ENCODE measurements at regions not wholly inside any gene's neighbourhood (a gene's known extent, or its start where the extent isn't known, plus 50 kb on each side); places are given as distances from the start of the nearest gene placed in this dataset.

DNA sequence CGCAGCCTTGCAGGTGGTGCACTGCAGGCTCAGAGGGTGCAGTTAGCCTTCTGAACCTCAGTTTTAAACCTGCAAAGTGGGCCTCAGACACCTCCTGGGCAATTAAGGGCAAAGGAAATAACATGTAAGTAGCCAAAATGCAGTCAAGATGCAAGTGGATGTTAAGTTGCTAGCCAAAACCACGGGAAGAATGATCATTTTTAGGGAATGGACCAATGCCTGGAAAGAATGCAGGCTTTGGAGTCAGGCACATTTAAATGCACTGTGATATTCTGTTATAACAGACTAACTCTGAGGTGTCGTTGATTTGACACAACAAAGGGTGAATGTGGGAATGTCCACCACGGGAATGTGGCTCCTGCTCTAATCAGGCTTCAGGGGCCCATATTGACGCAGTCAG, 57.9 kb upstream of the PTGFRN start:
- no peak for DNase-seq

GRCh38 chr1:116852367-116852766, 57.3 kb upstream of the PTGFRN start:
- DNase-seq, result no peak

DNA sequence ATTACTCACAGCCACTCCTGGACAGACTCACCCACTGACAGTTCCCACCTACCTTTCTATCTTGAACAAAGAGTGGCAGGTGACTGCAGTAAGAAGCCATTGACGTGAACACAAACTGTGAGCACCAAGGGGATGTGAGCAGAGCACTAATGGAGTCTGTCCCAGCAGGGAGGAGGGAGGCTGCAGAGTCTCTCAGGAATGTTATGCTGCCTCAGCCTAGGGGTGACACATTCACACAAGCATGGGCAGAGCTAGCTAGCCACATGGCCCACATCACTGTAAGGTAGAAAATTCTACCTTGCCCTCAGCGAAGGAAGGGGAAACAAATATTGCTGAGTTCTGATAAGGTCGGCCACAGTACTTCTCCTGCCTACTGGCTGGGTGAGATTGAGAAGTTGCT, 56.8 kb upstream of the PTGFRN start:
- DNase-seq, result no peak

GRCh38 chr1:116853680-116854402, 55.9 kb upstream of the PTGFRN start:
- DNase-seq, result peak; percentile 85

GRCh38 chr1:116854403-116854690, 55.4 kb upstream of the PTGFRN start:
- no peak for DNase-seq

DNA sequence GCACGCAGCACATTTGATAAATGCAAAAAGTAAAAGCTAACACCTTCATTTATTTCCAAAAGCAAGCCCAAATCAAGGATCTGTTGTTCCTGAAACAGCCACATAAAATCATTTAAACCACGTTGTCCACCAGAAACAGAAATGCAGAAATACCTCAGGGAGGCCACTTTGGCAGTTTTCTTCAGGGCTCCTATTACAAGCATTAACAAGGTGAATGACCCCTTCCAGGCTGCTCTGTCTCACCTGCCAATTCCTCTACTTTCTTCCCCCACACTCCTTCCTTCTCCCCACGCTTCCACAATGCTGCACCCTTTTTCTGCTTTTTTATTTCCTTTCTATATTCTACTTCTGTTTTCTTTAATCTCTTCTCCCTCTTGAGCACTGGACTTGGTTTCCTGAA, 55.0 kb upstream of the PTGFRN start:
- DNase-seq, result no peak

GRCh38 chr1:116855191-116855619, 54.5 kb upstream of the PTGFRN start:
- DNase-seq, result peak; percentile 16

GRCh38 chr1:116855773-116856201, 53.9 kb upstream of the PTGFRN start:
- peak; percentile 33 for DNase-seq

DNA sequence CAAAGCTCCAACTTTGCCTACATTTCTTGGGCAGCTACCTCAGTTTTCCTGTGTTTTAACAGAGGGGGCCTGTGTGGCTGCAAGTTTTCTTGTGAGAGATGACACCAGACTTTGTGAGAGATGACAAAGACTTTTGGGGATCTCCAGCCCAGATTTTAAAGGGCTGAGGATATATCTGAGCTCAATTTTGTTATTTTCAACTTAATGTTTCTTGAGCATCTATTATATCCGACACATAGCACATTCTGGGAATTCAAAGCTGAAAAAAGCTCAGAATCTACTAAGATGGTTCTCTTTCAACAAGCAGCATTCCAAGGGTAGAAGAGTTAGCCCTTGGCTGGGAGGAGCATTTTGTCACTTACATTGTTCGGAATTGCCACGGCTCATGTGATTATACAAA, 53.4 kb upstream of the PTGFRN start:
- DNase-seq, result no peak

DNA sequence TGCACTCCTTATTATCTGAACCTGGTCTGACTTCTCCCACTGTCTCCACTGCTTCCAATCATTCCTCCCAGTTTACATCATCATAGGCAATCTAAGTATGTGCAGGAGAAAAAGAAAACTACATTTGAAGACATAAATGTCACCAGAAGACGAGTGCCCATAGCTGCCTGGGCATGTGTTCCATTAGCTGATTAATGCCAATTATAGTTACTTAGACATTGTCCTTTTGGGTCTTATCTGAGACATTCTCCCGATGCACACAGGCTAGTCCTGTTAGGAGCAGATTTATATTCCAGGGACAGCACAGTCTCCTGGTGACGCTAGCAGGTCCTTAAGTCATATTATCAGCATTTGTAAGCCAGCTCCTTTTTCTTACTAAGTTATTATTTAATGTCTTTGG, 52.6 kb upstream of the PTGFRN start:
- no peak for DNase-seq

Measured in DMS153 (cell line).